Ovary (tissue), 3 donors: ENCODE measurements at regions not wholly inside any gene's neighbourhood (a gene's known extent, or its start where the extent isn't known, plus 50 kb on each side); places are given as distances from the start of the nearest gene placed in this dataset.

ENCODE experiments used
- CTCF ChIP-seq, 3 donors: fragments of 450-650 bp in 2 of 3; fragments of 200-600 bp in 1 of 3; IDR thresholded peaks; one replicate each; pipeline versions ENCODE4 v1.5.1 to v1.8.0; 2016 to 2022; ENCODE audit warnings: antibody characterized with exemption in 3 of 3, mild to moderate bottlenecking in 1 of 3
- EP300 ChIP-seq: sonication (generic); formaldehyde crosslinking; IDR thresholded peaks from one replicate; pipeline ENCODE4 v1.6.1; 2017; ENCODE audit warnings: antibody characterized with exemption
- POLR2A ChIP-seq: fragments of 450-650 bp; IDR thresholded peaks from one replicate; pipeline ENCODE4 v1.6.1; 2017; ENCODE audit warnings: antibody characterized with exemption, mild to moderate bottlenecking, moderate library complexity
- donor health status: DM: no; HTN: no; CAD: no.

- TF ChIP-seq EP300 (no peak), CTCF (IDR thresholded peaks at IDR 0.05) (no peak), POLR2A (no peak)
These were observed 126.5 kb downstream of the C1orf94 start for GRCh38 chr1:34303218-34303617.
